Tibial nerve (tissue), 4 donors: ENCODE measurements at regions not wholly inside any gene's neighbourhood (a gene's known extent, or its start where the extent isn't known, plus 50 kb on each side); places are given as distances from the start of the nearest gene placed in this dataset.

Experiments
- DNase-seq, 2 donors: peaks; one replicate each; pipeline ENCODE4 v3.0.0-alpha.2; 2019; ENCODE audit warnings: low spot score in 2 of 2
- H3K27ac ChIP-seq, 4 donors: fragments of 200-600 bp; sonication (generic) in 3 of 4; one replicate each; pipeline ENCODE4 v1.5.1; 2017 to 2019; ENCODE audit warnings: mild to moderate bottlenecking in 1 of 4
- H3K27me3 ChIP-seq, 2 donors: fragments of 200-600 bp; sonication (generic) in 1 of 2; one replicate each; pipeline versions ENCODE4 v1.5.1 to v1.6.0; 2017 to 2019
- H3K36me3 ChIP-seq, 3 donors: fragments of 200-600 bp; sonication (generic); one replicate each; pipeline ENCODE4 v1.5.1; 2018 to 2019
- H3K4me1 ChIP-seq, 4 donors: fragments of 200-600 bp; sonication (generic) in 3 of 4; one replicate each; pipeline ENCODE4 v1.5.1; 2017 to 2019
- H3K4me3 ChIP-seq, 4 donors: fragments of 200-600 bp; sonication (generic) in 3 of 4; one replicate each; pipeline ENCODE4 v1.5.1; 2017 to 2019; ENCODE audit warnings: mild to moderate bottlenecking in 1 of 4, moderate library complexity in 1 of 4
- H3K9me3 ChIP-seq, 4 donors: fragments of 200-600 bp; sonication (generic) in 3 of 4; one replicate each; pipeline ENCODE4 v1.5.1; 2017 to 2019
- EP300 ChIP-seq, 2 donors: sonication (generic); formaldehyde crosslinking; IDR thresholded peaks; one replicate each; pipeline ENCODE4 v1.6.1; 2017; ENCODE audit warnings: antibody characterized with exemption in 2 of 2, mild to moderate bottlenecking in 1 of 2
- POLR2A ChIP-seq, 2 donors: fragments of 450-650 bp; IDR thresholded peaks; one replicate each; pipeline ENCODE4 v1.6.1; 2017; ENCODE audit warnings: antibody characterized with exemption in 2 of 2, mild to moderate bottlenecking in 2 of 2, moderate library complexity in 2 of 2
- whole genome bisulfite sequencing, 2 donors: methylation state at CpG; one replicate each; pipeline ENCODE4 v1.1.5; 2018; 5-methylcytosine and 5-hydroxymethylcytosine counted together
- TF ChIP-seq, protein P1 (sequence below), 5 experiments: fragments of 200-600 bp in 3 of 5; fragments of 450-650 bp in 2 of 5; sonication (generic) in 3 of 5; IDR thresholded peaks; one replicate each; pipeline ENCODE4 v1.5.1; 2016 to 2019; ENCODE audit warnings: antibody characterized with exemption in 5 of 5, mild to moderate bottlenecking in 3 of 5, moderate library complexity in 2 of 5

DNA sequence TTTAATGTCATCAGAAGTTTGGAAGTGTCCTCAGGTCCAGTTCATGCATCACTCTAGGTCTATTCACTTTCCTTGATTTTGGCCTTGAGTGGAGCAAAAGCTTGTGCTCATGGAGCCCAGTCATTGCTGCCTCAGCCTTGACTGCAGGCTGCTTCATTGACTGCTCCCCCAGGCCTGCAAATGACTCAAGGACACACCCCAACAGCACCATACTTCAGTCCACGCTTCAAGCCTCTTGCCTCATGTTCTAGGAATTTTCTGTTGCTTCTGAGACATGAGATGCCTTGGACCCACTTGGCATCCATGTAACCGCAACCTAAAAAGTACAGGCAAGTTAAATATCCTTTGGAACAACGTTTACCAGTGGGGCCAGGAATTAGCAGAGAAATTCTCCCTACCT lies 193.7 kb downstream of the PIK3R1 start:
- H3K4me3 ChIP-seq = no peak overlapping the region
- TF ChIP-seq, protein P1, sequence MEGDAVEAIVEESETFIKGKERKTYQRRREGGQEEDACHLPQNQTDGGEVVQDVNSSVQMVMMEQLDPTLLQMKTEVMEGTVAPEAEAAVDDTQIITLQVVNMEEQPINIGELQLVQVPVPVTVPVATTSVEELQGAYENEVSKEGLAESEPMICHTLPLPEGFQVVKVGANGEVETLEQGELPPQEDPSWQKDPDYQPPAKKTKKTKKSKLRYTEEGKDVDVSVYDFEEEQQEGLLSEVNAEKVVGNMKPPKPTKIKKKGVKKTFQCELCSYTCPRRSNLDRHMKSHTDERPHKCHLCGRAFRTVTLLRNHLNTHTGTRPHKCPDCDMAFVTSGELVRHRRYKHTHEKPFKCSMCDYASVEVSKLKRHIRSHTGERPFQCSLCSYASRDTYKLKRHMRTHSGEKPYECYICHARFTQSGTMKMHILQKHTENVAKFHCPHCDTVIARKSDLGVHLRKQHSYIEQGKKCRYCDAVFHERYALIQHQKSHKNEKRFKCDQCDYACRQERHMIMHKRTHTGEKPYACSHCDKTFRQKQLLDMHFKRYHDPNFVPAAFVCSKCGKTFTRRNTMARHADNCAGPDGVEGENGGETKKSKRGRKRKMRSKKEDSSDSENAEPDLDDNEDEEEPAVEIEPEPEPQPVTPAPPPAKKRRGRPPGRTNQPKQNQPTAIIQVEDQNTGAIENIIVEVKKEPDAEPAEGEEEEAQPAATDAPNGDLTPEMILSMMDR (IDR thresholded peaks at IDR 0.05) = no peak
- TF ChIP-seq POLR2A (IDR thresholded peaks at IDR 0.05) (no peak), EP300 (IDR thresholded peaks at IDR 0.05) (no peak)
- peaks cover 0 to 9% (median 4%) of the 10 kb centered on the region in 4 donors for H3K4me1 ChIP-seq
- no peaks in the 10 kb centered on the region for H3K27me3 ChIP-seq
- DNase-seq = no peak
- H3K27ac ChIP-seq = no peak overlapping the region
- no peaks in the 10 kb centered on the region for H3K36me3 ChIP-seq
- 72 to 80% methylated on average over 3 of the region's 3 CpGs for WGBS, 2 donors
- H3K9me3 ChIP-seq = no peaks in the 10 kb centered on the region

DNA sequence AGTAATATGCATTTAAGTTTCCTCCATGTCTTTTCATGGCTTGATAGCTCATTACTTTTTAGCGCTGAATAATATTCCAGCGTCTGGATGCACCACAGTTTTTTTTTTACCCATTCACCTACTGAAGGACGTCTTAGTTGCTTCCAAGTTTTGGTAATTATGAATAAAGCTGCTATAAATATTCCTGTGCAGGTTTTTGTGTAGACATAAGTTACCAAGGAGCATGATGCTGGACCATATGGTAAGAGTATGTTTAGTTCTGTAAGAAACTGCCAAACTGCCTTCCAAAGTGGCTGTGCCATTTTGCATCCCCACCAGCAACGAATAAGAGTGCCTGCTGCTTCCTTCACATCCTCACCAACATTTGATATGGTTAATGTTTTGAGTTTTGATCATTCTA lies 195.6 kb downstream of the PIK3R1 start:
- H3K27me3 ChIP-seq = no peaks in the 10 kb centered on the region
- no peak overlapping the region for H3K4me3 ChIP-seq
- DNase-seq = no peak
- H3K4me1 ChIP-seq = peaks cover 0 to 12% (median 5%) of the 10 kb centered on the region in 4 donors
- H3K36me3 ChIP-seq = no peaks in the 10 kb centered on the region
- no peak overlapping the region for H3K27ac ChIP-seq
- WGBS, 2 donors = 75 to 93% methylated on average over 4 of the region's 4 CpGs
- no peaks in the 10 kb centered on the region for H3K9me3 ChIP-seq
- TF ChIP-seq, protein P1 (IDR thresholded peaks at IDR 0.05) = no peak
- TF ChIP-seq POLR2A (IDR thresholded peaks at IDR 0.05) = no peak
- TF ChIP-seq EP300 (IDR thresholded peaks at IDR 0.05) = no peak

DNA sequence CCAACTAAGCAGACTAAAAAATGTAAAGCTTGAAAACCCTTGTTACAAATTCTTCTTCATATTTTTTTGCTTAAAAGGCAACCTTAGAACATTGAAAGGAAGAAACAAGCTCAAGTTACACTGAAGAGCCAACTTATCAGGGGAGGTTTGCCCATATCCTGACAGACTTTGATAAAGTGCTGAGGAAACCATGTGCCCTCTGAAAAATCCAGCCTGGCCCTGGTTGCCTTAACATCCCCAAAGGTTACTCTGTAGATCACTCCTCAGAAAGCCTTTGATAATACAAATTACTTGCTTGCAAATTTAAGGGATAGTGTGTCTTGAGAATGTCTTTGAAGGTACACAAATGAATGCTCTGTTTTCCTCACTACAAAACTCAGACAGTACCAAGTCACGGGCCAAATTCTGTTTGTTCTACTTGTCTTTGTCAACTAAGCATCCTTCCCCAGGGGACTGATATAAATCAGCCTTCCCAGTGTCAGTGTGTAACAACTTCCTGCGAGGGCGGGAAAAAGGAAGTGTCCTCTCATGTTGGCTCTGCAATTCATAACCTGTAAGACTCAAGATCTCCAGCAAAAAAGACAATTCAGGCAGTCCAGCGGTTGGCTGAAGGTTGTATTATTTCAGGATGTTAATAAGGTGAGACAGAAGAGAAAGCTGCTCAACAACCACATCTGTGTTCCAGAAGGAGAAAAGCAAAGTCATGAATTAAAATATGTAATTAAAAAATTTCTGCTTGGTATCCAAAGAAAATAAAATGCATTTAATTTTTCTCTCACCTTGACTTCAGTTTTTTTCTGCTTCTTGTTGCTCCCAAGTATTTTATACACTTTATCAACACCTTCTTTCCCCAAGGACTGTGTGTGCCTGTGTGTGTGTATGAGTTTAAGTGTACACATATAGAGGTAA lies 199.9 kb downstream of the PIK3R1 start:
- no peak for DNase-seq
- Histone ChIP-seq H3K9me3 (no peaks in the 10 kb centered on the region), H3K4me3 (no peak overlapping the region), H3K36me3 (no peaks in the 10 kb centered on the region), H3K4me1 (peaks cover 0 to 30% (median 9%) of the 10 kb centered on the region in 4 donors), H3K27ac (no peak overlapping the region), H3K27me3 (no peaks in the 10 kb centered on the region)
- TF ChIP-seq, protein P1 (IDR thresholded peaks at IDR 0.05) = no peak
- no peak for TF ChIP-seq POLR2A (IDR thresholded peaks at IDR 0.05)
- TF ChIP-seq EP300 (IDR thresholded peaks at IDR 0.05) = no peak
- 35 to 53% methylated on average over 4 of the region's 4 CpGs for WGBS, 2 donors

DNA sequence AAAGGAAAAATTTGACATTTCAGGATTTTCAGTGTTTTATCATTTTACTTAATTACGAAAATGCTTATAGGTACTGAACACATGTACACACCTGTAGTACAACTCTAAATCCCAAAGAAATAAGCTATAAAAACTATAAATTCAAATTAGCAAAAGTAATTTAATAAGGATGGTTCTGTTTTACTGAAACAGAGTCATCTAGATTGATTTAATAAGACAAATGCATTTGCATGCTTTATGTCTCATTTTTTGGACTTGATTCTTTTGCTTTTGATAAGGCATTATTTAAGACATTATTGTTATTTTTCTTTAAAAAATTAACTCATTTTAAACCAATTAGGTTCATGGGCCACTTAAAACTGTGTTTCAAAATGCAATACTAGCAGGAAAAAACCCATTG lies 201.2 kb downstream of the PIK3R1 start:
- Histone ChIP-seq H3K9me3 (no peaks in the 10 kb centered on the region), H3K27ac (no peak overlapping the region), H3K27me3 (no peaks in the 10 kb centered on the region), H3K36me3 (no peaks in the 10 kb centered on the region), H3K4me1 (peaks cover 0 to 35% (median 11%) of the 10 kb centered on the region in 4 donors), H3K4me3 (no peak overlapping the region)
- 97 to 98% methylated on average over 1 of the region's 1 CpG for WGBS, 2 donors
- no peak for DNase-seq
- no peak for TF ChIP-seq EP300 (IDR thresholded peaks at IDR 0.05)
- TF ChIP-seq POLR2A (IDR thresholded peaks at IDR 0.05) = no peak
- TF ChIP-seq, protein P1 (IDR thresholded peaks at IDR 0.05) = no peak

DNA sequence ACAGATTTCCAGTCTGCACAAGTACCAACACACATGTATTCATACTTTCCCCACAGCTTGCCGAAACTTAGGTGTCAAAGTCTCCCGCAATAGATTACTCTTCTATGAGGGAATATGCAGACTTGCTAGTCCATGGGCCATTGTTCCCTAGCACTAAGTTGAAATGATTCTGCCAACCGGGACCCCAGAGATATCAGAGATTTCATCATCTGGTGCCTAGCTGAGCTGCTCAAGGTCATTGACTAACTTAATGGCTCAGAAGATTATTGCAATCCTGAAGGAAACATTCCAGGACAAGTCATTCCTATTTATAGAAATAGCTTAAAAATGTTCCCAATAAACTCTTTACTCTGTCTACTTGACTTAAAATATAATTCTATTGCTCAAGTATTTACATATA lies 202.6 kb downstream of the PIK3R1 start:
- H3K4me1 ChIP-seq = peaks cover 0 to 35% (median 11%) of the 10 kb centered on the region in 4 donors
- WGBS, 2 donors = 57 to 71% methylated on average over 3 of the region's 3 CpGs
- TF ChIP-seq EP300 (IDR thresholded peaks at IDR 0.05) = peak in 1 of 2 donors; percentile 62
- TF ChIP-seq, protein P1 (IDR thresholded peaks at IDR 0.05) = no peak
- peak; percentile 16 to 55 for DNase-seq
- H3K36me3 ChIP-seq = no peaks in the 10 kb centered on the region
- peak overlapping the region in 3 of 4 donors; percentile 0 to 68 (median 65) for H3K27ac ChIP-seq
- no peaks in the 10 kb centered on the region for H3K27me3 ChIP-seq
- H3K4me3 ChIP-seq = no peak overlapping the region
- H3K9me3 ChIP-seq = no peaks in the 10 kb centered on the region
